CD14-positive monocyte (primary cell): ENCODE measurements at regions not wholly inside any gene's neighbourhood (a gene's known extent, or its start where the extent isn't known, plus 50 kb on each side); places are given as distances from the start of the nearest gene placed in this dataset.

ENCODE experiments used
- DNase-seq, 3 donors: peaks; one replicate each; pipeline ENCODE4 v3.0.0-alpha.2; 2011 to 2022
- H2AFZ ChIP-seq: 2 replicates; pipeline ENCODE4 v1.6.0; 2012; ENCODE audit warnings: mild to moderate bottlenecking, low read depth, low read length, inconsistent platforms; ENCODE audit not compliant: insufficient read depth, poor library complexity, severe bottlenecking
- H3K27ac ChIP-seq, 2 donors: 1 replicate in 1 of 2; 2 replicates in 1 of 2; pipeline ENCODE4 v1.5.1; 2012 to 2013; ENCODE audit warnings: low read length in 2 of 2, control low read depth in 1 of 2, inconsistent platforms in 1 of 2, low read depth in 1 of 2, mild to moderate bottlenecking in 1 of 2
- H3K27me3 ChIP-seq, 2 donors: one replicate each; pipeline versions ENCODE4 v1.6.0 to v1.6.1; 2011 to 2013; ENCODE audit warnings: low read length in 2 of 2; ENCODE audit not compliant: control insufficient read depth in 2 of 2, insufficient read depth in 2 of 2
- H3K36me3 ChIP-seq, 2 donors: replicated peaks in 1 of 2; 1 replicate in 1 of 2; 2 replicates in 1 of 2; pipeline versions ENCODE4 v1.5.1 to v1.6.1; 2012 to 2013; ENCODE audit warnings: low read length in 2 of 2, control low read depth in 1 of 2, inconsistent platforms in 1 of 2, mild to moderate bottlenecking in 1 of 2; ENCODE audit not compliant: insufficient read depth in 2 of 2, control insufficient read depth in 1 of 2
- H3K4me1 ChIP-seq, 2 donors: 1 replicate in 1 of 2; 2 replicates in 1 of 2; pipeline versions ENCODE4 v1.5.1 to v1.6.1; 2012 to 2013; ENCODE audit warnings: low read length in 2 of 2, control low read depth in 1 of 2, inconsistent platforms in 1 of 2, mild to moderate bottlenecking in 1 of 2, moderate library complexity in 1 of 2; ENCODE audit not compliant: insufficient read depth in 2 of 2, control insufficient read depth in 1 of 2
- H3K4me2 ChIP-seq: replicated peaks from 2 replicates; pipeline ENCODE3; 2012; ENCODE audit warnings: low read length, moderate library complexity, mild to moderate bottlenecking; ENCODE audit not compliant: poor library complexity, severe bottlenecking; ENCODE audit errors: extremely low read depth
- H3K4me3 ChIP-seq, 3 experiments: fragments of 200-600 bp in 1 of 3; sonication (generic) in 1 of 3; replicated peaks in 1 of 3; 1 replicate in 2 of 3; 2 replicates in 1 of 3; pipeline ENCODE4 v1.5.1; 2011 to 2013; ENCODE audit warnings: low read length in 3 of 3, mild to moderate bottlenecking in 3 of 3, control low read depth in 2 of 3, low read depth in 2 of 3, inconsistent platforms in 1 of 3, moderate library complexity in 1 of 3
- H3K79me2 ChIP-seq: 2 replicates; pipeline ENCODE4 v1.6.0; 2012; ENCODE audit warnings: mild to moderate bottlenecking, control low read depth, inconsistent platforms, low read length, moderate library complexity; ENCODE audit not compliant: insufficient read depth
- H3K9ac ChIP-seq: 2 replicates; pipeline ENCODE4 v1.6.0; 2017; ENCODE audit warnings: low read length, mild to moderate bottlenecking; ENCODE audit not compliant: insufficient read depth, poor library complexity, severe bottlenecking
- H3K9me3 ChIP-seq, 2 donors: replicated peaks in 1 of 2; 1 replicate in 1 of 2; 2 replicates in 1 of 2; pipeline versions ENCODE4 v1.5.1 to v1.6.1; 2012 to 2013; ENCODE audit warnings: low read length in 2 of 2, control low read depth in 1 of 2; ENCODE audit not compliant: control insufficient read depth in 1 of 2, insufficient read depth in 1 of 2
- H4K20me1 ChIP-seq: 2 replicates; pipeline ENCODE4 v1.6.0; 2012; ENCODE audit warnings: mild to moderate bottlenecking, low read length, control low read depth, moderate library complexity; ENCODE audit not compliant: insufficient read depth
- H3K27ac Mint-ChIP-seq, 7 donors: one replicate each; pipeline ENCODE4 v1.8.0; 2020; ENCODE audit warnings: mild to moderate bottlenecking in 7 of 7, mixed read lengths in 7 of 7, moderate library complexity in 6 of 7, inconsistent platforms in 2 of 7
- H3K27me3 Mint-ChIP-seq, 3 donors: one replicate each; pipeline ENCODE4 v1.8.0; 2021 to 2022; ENCODE audit warnings: low read depth in 3 of 3, mild to moderate bottlenecking in 3 of 3, mixed read lengths in 3 of 3, moderate library complexity in 3 of 3, inconsistent platforms in 1 of 3
- H3K36me3 Mint-ChIP-seq, 2 donors: one replicate each; pipeline ENCODE4 v1.8.0; 2020; ENCODE audit warnings: mixed read lengths in 2 of 2, inconsistent platforms in 1 of 2, mild to moderate bottlenecking in 1 of 2
- H3K4me1 Mint-ChIP-seq: one replicate; pipeline ENCODE4 v1.8.0; 2020; ENCODE audit warnings: mild to moderate bottlenecking, mixed read lengths
- H3K4me3 Mint-ChIP-seq, 2 donors: one replicate each; pipeline ENCODE4 v1.8.0; 2020; ENCODE audit warnings: mild to moderate bottlenecking in 2 of 2, mixed read lengths in 2 of 2, moderate library complexity in 1 of 2
- H3K9me3 Mint-ChIP-seq, 7 donors: one replicate each; pipeline ENCODE4 v1.8.0; 2020 to 2022; ENCODE audit warnings: mixed read lengths in 7 of 7, mild to moderate bottlenecking in 6 of 7, moderate library complexity in 6 of 7, inconsistent platforms in 2 of 7
- WGBS: methylation state at CpG from one replicate; pipeline ENCODE4 v1.1.5; 2013; ENCODE audit warnings: missing lambda C conversion rate; ENCODE audit not compliant: insufficient coverage; 5-methylcytosine and 5-hydroxymethylcytosine counted together
- intact Hi-C, 2 donors: fragments of 100-400 bp; cut with micrococcal nuclease; formaldehyde crosslinking; loops; one replicate each; pipeline versions ENCODE4 v1.15.0 to v1.15.1; 2023
- TF ChIP-seq, protein P1 (sequence below): fragments of 200-600 bp; IDR thresholded peaks from one replicate; pipeline ENCODE4 v1.8.0; 2022; ENCODE audit warnings: antibody characterized with exemption, mild to moderate bottlenecking

DNA sequence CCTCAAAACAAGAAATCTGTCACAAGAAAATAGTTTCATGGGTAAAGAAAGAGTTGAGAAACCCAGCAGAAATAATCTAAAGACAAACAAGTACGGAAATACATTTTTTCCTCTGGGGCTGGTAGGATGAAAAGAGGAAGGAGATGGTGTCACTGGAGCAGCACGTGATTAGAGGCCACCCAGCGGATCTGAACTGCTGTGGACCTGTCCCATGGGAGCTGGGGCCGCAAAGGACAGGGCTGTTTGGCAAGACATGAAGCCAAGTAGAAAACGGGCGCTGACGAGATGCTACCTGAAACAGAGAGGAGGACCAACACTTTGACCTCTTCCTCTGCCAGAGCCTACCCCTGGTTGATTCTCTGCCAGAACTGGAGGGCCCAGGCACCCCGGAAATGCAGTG lies 295.4 kb upstream of the ATP5MC3 start:
- Mint-ChIP-seq H3K4me1 (peaks cover 9% of the 10 kb centered on the region), H3K36me3 (no peaks in the 10 kb centered on the region), H3K9me3 (peaks cover 4 to 22% (median 12%) of the 10 kb centered on the region in 7 donors), H3K27ac (peak overlapping the region in 4 of 7 donors; percentile 9 to 81 (median 27)), H3K4me3 (peak overlapping the region in 1 of 2 donors; percentile 75), H3K27me3 (no peaks in the 10 kb centered on the region)
- Histone ChIP-seq H2AFZ (peak overlapping the region; percentile 59), H3K36me3 (no peaks in the 10 kb centered on the region), H3K4me3 (peak overlapping the region in 1 of 3 experiments; percentile 35), H4K20me1 (no peaks in the 10 kb centered on the region), H3K79me2 (no peaks in the 10 kb centered on the region), H3K9ac (no peak overlapping the region), H3K9me3 (peaks cover 0 to 6% of the 10 kb centered on the region in 2 donors), H3K4me2 (peak overlapping the region; percentile 25), H3K27me3 (no peaks in the 10 kb centered on the region), H3K27ac (peak overlapping the region in 1 of 2 donors; percentile 56), H3K4me1 (peaks cover 0 to 8% of the 10 kb centered on the region in 2 donors)
- TF ChIP-seq, protein P1, sequence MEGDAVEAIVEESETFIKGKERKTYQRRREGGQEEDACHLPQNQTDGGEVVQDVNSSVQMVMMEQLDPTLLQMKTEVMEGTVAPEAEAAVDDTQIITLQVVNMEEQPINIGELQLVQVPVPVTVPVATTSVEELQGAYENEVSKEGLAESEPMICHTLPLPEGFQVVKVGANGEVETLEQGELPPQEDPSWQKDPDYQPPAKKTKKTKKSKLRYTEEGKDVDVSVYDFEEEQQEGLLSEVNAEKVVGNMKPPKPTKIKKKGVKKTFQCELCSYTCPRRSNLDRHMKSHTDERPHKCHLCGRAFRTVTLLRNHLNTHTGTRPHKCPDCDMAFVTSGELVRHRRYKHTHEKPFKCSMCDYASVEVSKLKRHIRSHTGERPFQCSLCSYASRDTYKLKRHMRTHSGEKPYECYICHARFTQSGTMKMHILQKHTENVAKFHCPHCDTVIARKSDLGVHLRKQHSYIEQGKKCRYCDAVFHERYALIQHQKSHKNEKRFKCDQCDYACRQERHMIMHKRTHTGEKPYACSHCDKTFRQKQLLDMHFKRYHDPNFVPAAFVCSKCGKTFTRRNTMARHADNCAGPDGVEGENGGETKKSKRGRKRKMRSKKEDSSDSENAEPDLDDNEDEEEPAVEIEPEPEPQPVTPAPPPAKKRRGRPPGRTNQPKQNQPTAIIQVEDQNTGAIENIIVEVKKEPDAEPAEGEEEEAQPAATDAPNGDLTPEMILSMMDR = no peak
- 28% methylated on average over 4 of the region's 8 CpGs for WGBS
- intact Hi-C loops = no loop called here
- DNase-seq = peak; percentile 31 to 60 (median 38)

DNA sequence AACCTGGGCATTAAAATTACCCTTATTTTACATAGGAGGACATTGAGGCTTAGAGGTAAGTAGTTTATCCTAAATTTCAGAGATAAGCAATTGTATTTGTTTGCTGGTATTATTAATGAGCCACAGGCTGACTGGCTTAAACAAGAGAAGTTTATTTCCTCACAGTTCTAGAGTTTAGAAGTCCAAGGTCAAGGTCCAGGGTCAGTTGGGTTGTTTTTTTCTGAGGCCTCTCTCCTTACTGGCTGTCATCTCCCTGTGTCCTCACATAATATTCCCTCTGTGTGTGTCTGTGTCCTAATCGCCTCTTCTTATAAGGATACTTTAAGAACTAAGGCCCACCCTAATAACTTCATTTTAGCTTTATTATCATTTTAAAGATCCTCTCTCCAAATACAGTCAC lies 294.9 kb upstream of the ATP5MC3 start:
- Histone ChIP-seq H3K9ac (no peak overlapping the region), H3K36me3 (no peaks in the 10 kb centered on the region), H4K20me1 (no peaks in the 10 kb centered on the region), H3K9me3 (peaks cover 0 to 6% of the 10 kb centered on the region in 2 donors), H3K4me3 (no peak overlapping the region), H3K79me2 (no peaks in the 10 kb centered on the region), H3K4me2 (no peak overlapping the region), H3K27me3 (no peaks in the 10 kb centered on the region), H2AFZ (no peak overlapping the region), H3K27ac (no peak overlapping the region), H3K4me1 (peaks cover 0 to 8% of the 10 kb centered on the region in 2 donors)
- peaks cover 5 to 24% (median 14%) of the 10 kb centered on the region in 7 donors for H3K9me3 Mint-ChIP-seq
- H3K4me1 Mint-ChIP-seq = peaks cover 9% of the 10 kb centered on the region
- no peaks in the 10 kb centered on the region for H3K27me3 Mint-ChIP-seq
- TF ChIP-seq, protein P1 = no peak
- H3K27ac Mint-ChIP-seq = peak overlapping the region in 1 of 7 donors; percentile 50
- intact Hi-C loops = no loop called here
- 100% methylated on average over 1 of the region's 1 CpG for WGBS
- no peak for DNase-seq
- H3K36me3 Mint-ChIP-seq = no peaks in the 10 kb centered on the region
- no peak overlapping the region for H3K4me3 Mint-ChIP-seq
